ENCODE measurements at regions not wholly inside any gene's neighbourhood (a gene's known extent, or its start where the extent isn't known, plus 50 kb on each side); places are given as distances from the start of the nearest gene placed in this dataset.

- 89 to 96% (median 94%) methylated on average over 2 of the region's 2 CpGs for WGBS, 4 donors
- no peaks in the 10 kb centered on the region for H3K4me1 ChIP-seq (replicated peaks in 1 of 2)
- H3K36me3 ChIP-seq (replicated peaks in 1 of 2): no peaks in the 10 kb centered on the region
- no peaks in the 10 kb centered on the region for H3K27me3 ChIP-seq
- no peak for TF ChIP-seq CTCF (IDR thresholded peaks at IDR 0.05)
- no peak for TF ChIP-seq POLR2A (IDR thresholded peaks at IDR 0.05)
- intact Hi-C loops (cut with DNase I): no loop called here
- DNase-seq: no peak
- H3K27ac ChIP-seq: no peak overlapping the region
- no peaks in the 10 kb centered on the region for H3K9me3 ChIP-seq (replicated peaks in 1 of 3)
- no peak overlapping the region for H3K4me3 ChIP-seq
Observed at GRCh38 chr4:101515099-101515498, 167.8 kb upstream of the PPP3CA start.

- DNase-seq: no peak
- Histone ChIP-seq H3K4me1 (replicated peaks in 1 of 2) (no peaks in the 10 kb centered on the region), H3K27ac (no peak overlapping the region), H3K27me3 (no peaks in the 10 kb centered on the region), H3K4me3 (no peak overlapping the region), H3K36me3 (replicated peaks in 1 of 2) (no peaks in the 10 kb centered on the region), H3K9me3 (replicated peaks in 1 of 3) (no peaks in the 10 kb centered on the region)
- 80 to 100% (median 89%) methylated on average over 2 of the region's 2 CpGs for WGBS, 4 donors
- no peak for TF ChIP-seq CTCF (IDR thresholded peaks at IDR 0.05)
- TF ChIP-seq POLR2A (IDR thresholded peaks at IDR 0.05): no peak
- intact Hi-C loops (cut with DNase I): no loop called here
Observed at GRCh38 chr4:101512416-101512815, 165.1 kb upstream of the PPP3CA start.

GRCh38 chr4:101501421-101501820 is 154.1 kb upstream of the PPP3CA start:
- Histone ChIP-seq H3K4me1 (replicated peaks in 1 of 2) (no peaks in the 10 kb centered on the region), H3K27me3 (no peaks in the 10 kb centered on the region), H3K36me3 (replicated peaks in 1 of 2) (no peaks in the 10 kb centered on the region), H3K9me3 (replicated peaks in 1 of 3) (no peaks in the 10 kb centered on the region), H3K4me3 (no peak overlapping the region), H3K27ac (no peak overlapping the region)
- intact Hi-C loops (cut with DNase I): no loop called here
- no peak for DNase-seq
- TF ChIP-seq POLR2A (IDR thresholded peaks at IDR 0.05) (no peak), CTCF (IDR thresholded peaks at IDR 0.05) (no peak)

- intact Hi-C loops (cut with DNase I): no loop called here
- H3K9me3 ChIP-seq (replicated peaks in 1 of 3): no peaks in the 10 kb centered on the region
- TF ChIP-seq POLR2A (IDR thresholded peaks at IDR 0.05) (no peak), CTCF (IDR thresholded peaks at IDR 0.05) (no peak)
- H3K27ac ChIP-seq: no peak overlapping the region
- no peaks in the 10 kb centered on the region for H3K27me3 ChIP-seq
- H3K4me1 ChIP-seq (replicated peaks in 1 of 2): no peaks in the 10 kb centered on the region
- DNase-seq: no peak
- H3K36me3 ChIP-seq (replicated peaks in 1 of 2): no peaks in the 10 kb centered on the region
- no peak overlapping the region for H3K4me3 ChIP-seq
Observed at GRCh38 chr4:101500742-101501141, 153.4 kb upstream of the PPP3CA start.

All from adrenal gland (tissue), 9 donors.